H9 (cell line): ENCODE measurements at regions not wholly inside any gene's neighbourhood (a gene's known extent, or its start where the extent isn't known, plus 50 kb on each side); places are given as distances from the start of the nearest gene placed in this dataset.

Experiments used
- DNase-seq: peaks from one replicate; pipeline ENCODE4 v3.0.0-alpha.2; 2017
- H2AFZ ChIP-seq: one replicate; pipeline ENCODE4 v1.6.1; 2013; ENCODE audit warnings: mild to moderate bottlenecking, low read length, control low read depth, moderate library complexity
- H2AK5ac ChIP-seq: 2 replicates; pipeline ENCODE4 v1.6.1; 2013; ENCODE audit warnings: low read length, control low read depth, mixed read lengths; ENCODE audit not compliant: insufficient read length
- H2BK120ac ChIP-seq: one replicate; pipeline ENCODE4 v1.6.1; 2013; ENCODE audit warnings: low read depth, mild to moderate bottlenecking, low read length, control low read depth, inconsistent platforms; ENCODE audit not compliant: poor library complexity, severe bottlenecking
- H2BK12ac ChIP-seq: 2 replicates; pipeline ENCODE4 v1.6.1; 2013; ENCODE audit warnings: low read length, control low read depth, mixed read lengths, low read depth; ENCODE audit not compliant: insufficient read length
- H2BK15ac ChIP-seq: 2 replicates; pipeline ENCODE4 v1.6.1; 2013; ENCODE audit warnings: low read depth, low read length, control low read depth
- H2BK20ac ChIP-seq: one replicate; pipeline ENCODE4 v1.6.1; 2013; ENCODE audit warnings: low read depth, mild to moderate bottlenecking, low read length, control low read depth, inconsistent platforms; ENCODE audit not compliant: poor library complexity, severe bottlenecking
- H2BK5ac ChIP-seq: 2 replicates; pipeline ENCODE4 v1.6.1; 2013; ENCODE audit warnings: low read length, control low read depth, mixed read lengths; ENCODE audit not compliant: insufficient read length
- H3K14ac ChIP-seq: 2 replicates; pipeline ENCODE4 v1.6.1; 2013; ENCODE audit warnings: low read length, control low read depth; ENCODE audit not compliant: insufficient read depth
- H3K18ac ChIP-seq: 2 replicates; pipeline ENCODE4 v1.6.1; 2013; ENCODE audit warnings: low read depth, mild to moderate bottlenecking, mixed read lengths, low read length, control low read depth; ENCODE audit not compliant: insufficient read length
- H3K23ac ChIP-seq: 2 replicates; pipeline ENCODE4 v1.6.1; 2013; ENCODE audit warnings: low read length, control low read depth, mixed read lengths, low read depth; ENCODE audit not compliant: insufficient read length
- H3K23me2 ChIP-seq: 2 replicates; pipeline ENCODE4 v1.6.1; 2013; ENCODE audit warnings: low read depth, mild to moderate bottlenecking, mixed read lengths, low read length, control low read depth; ENCODE audit not compliant: insufficient read length, poor library complexity, severe bottlenecking
- H3K27ac ChIP-seq: 2 replicates; pipeline ENCODE4 v1.5.1; 2013; ENCODE audit warnings: low read length, control low read depth, mixed read lengths, low read depth; ENCODE audit not compliant: insufficient read length
- H3K27me3 ChIP-seq: 2 replicates; pipeline ENCODE4 v1.6.1; 2013; ENCODE audit warnings: low read length, control low read depth, inconsistent platforms; ENCODE audit not compliant: insufficient read depth
- H3K4ac ChIP-seq: 2 replicates; pipeline ENCODE4 v1.6.1; 2013; ENCODE audit warnings: low read depth, mild to moderate bottlenecking, control low read depth, inconsistent platforms, low read length, moderate library complexity
- H3K4me1 ChIP-seq: 2 replicates; pipeline ENCODE4 v1.6.1; 2013; ENCODE audit warnings: low read length, control low read depth, inconsistent platforms; ENCODE audit not compliant: insufficient read depth
- H3K4me2 ChIP-seq: 2 replicates; pipeline ENCODE4 v1.6.1; 2013; ENCODE audit warnings: low read length, control low read depth, mixed read lengths; ENCODE audit not compliant: insufficient read length, insufficient read depth
- H3K56ac ChIP-seq: 2 replicates; pipeline ENCODE4 v1.6.1; 2013; ENCODE audit warnings: low read depth, mild to moderate bottlenecking, mixed read lengths, low read length, control low read depth; ENCODE audit not compliant: insufficient read length
- H3K79me1 ChIP-seq: 2 replicates; pipeline ENCODE4 v1.6.1; 2013; ENCODE audit warnings: low read depth, mild to moderate bottlenecking, moderate library complexity, low read length, control low read depth, inconsistent platforms; ENCODE audit not compliant: insufficient read depth, poor library complexity, severe bottlenecking
- H3K79me2 ChIP-seq: 2 replicates; pipeline ENCODE4 v1.6.1; 2013; ENCODE audit warnings: low read length, control low read depth, inconsistent platforms; ENCODE audit not compliant: insufficient read depth
- H3K9ac ChIP-seq: 2 replicates; pipeline ENCODE4 v1.6.1; 2013; ENCODE audit warnings: low read length, control low read depth, mixed read lengths; ENCODE audit not compliant: insufficient read length; ENCODE audit errors: extremely low read depth
- H3K9me3 ChIP-seq: one replicate; pipeline ENCODE4 v1.6.1; 2013; ENCODE audit warnings: low read depth, low read length, inconsistent platforms; ENCODE audit not compliant: control insufficient read depth
- H3T11ph ChIP-seq: one replicate; pipeline ENCODE4 v1.6.1; 2013; ENCODE audit warnings: mild to moderate bottlenecking, low read length, control low read depth, inconsistent platforms
- H4K20me1 ChIP-seq: one replicate; pipeline ENCODE4 v1.6.1; 2013; ENCODE audit not compliant: control insufficient read depth, insufficient read length, insufficient read depth
- H4K5ac ChIP-seq: 2 replicates; pipeline ENCODE4 v1.6.1; 2013; ENCODE audit warnings: low read depth, mild to moderate bottlenecking, mixed read lengths, low read length, control low read depth; ENCODE audit not compliant: insufficient read length
- H4K8ac ChIP-seq: replicated peaks from 2 replicates; pipeline ENCODE4 v1.6.1; 2013; ENCODE audit warnings: low read length, control low read depth, mixed read lengths, low read depth; ENCODE audit not compliant: insufficient read length
- H4K91ac ChIP-seq: 2 replicates; pipeline ENCODE4 v1.6.1; 2013; ENCODE audit warnings: low read depth, mild to moderate bottlenecking, moderate library complexity, mixed read lengths, low read length, control low read depth; ENCODE audit not compliant: insufficient read length
- H3K27ac Mint-ChIP-seq, 3 experiments: 2 replicates in 2 of 3; 3 replicates in 1 of 3; pipeline ENCODE4 v1.8.0; 2020 to 2021; ENCODE audit warnings: mixed read lengths in 3 of 3, mild to moderate bottlenecking in 1 of 3, moderate library complexity in 1 of 3
- H3K27me3 Mint-ChIP-seq: 2 replicates; pipeline ENCODE4 v1.8.0; 2021; ENCODE audit warnings: low read depth, mild to moderate bottlenecking, moderate library complexity, mixed read lengths
- H3K36me3 Mint-ChIP-seq, 3 experiments: 2 replicates in 2 of 3; 3 replicates in 1 of 3; pipeline ENCODE4 v1.8.0; 2020 to 2021; ENCODE audit warnings: low read depth in 3 of 3, mixed read lengths in 3 of 3; ENCODE audit not compliant: insufficient read depth in 1 of 3
- H3K4me1 Mint-ChIP-seq, 2 experiments: 2 replicates each; pipeline ENCODE4 v1.8.0; 2020; ENCODE audit warnings: mixed read lengths in 2 of 2
- H3K4me3 Mint-ChIP-seq, 2 experiments: 2 replicates in 1 of 2; 3 replicates in 1 of 2; pipeline ENCODE4 v1.8.0; 2020 to 2021; ENCODE audit warnings: mild to moderate bottlenecking in 2 of 2, mixed read lengths in 2 of 2, moderate library complexity in 1 of 2
- H3K9me3 Mint-ChIP-seq, 2 experiments: 2 replicates in 1 of 2; 3 replicates in 1 of 2; pipeline ENCODE4 v1.8.0; 2020; ENCODE audit warnings: mild to moderate bottlenecking in 2 of 2, mixed read lengths in 2 of 2, moderate library complexity in 1 of 2
- WGBS: extraction: QIAGEN DNeasy Blood & Tissue Kit; methylation state at CpG from one replicate; pipeline ENCODE4 v1.1.7; 2013; ENCODE audit warnings: missing lambda C conversion rate, low lambda C conversion rate, mixed read lengths; ENCODE audit not compliant: insufficient read length; ENCODE audit errors: extremely low coverage; 5-methylcytosine and 5-hydroxymethylcytosine counted together
- TF ChIP-seq, protein P1 (sequence below): fragments of 200-600 bp; sonication (generic); conservative IDR thresholded peaks from 3 replicates; pipeline ENCODE4 v1.8.0; 2021; ENCODE audit warnings: antibody characterized with exemption, mild to moderate bottlenecking

DNA sequence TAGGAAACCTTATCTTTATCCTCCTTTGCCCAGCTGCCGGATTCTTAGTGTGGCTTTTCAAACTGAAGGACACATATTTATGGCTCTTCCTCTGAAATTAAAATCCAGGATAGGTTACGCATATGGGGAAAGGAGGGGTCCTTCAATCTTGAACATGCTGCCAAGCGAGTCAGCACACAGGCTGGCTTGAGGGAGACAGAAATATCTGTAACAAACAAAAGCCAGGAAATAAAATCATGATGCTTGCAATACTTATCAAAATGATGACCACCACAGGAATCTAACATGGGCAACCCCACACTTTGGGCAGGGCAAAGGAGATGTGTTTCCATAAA lies 196.4 kb upstream of the LDB2 start:
- Histone ChIP-seq H3K27ac (no peak overlapping the region), H3K79me2 (no peaks in the 10 kb centered on the region), H3K9ac (no peak overlapping the region), H3K56ac (no peak overlapping the region), H2BK15ac (no peak overlapping the region), H4K8ac (no peak overlapping the region), H2AFZ (no peak overlapping the region), H4K91ac (no peak overlapping the region), H3K18ac (no peak overlapping the region), H2BK5ac (no peak overlapping the region), H3K4ac (no peak overlapping the region), H2BK120ac (no peak overlapping the region), H2BK12ac (no peak overlapping the region), H4K5ac (no peak overlapping the region), H3K27me3 (no peaks in the 10 kb centered on the region), H3K23me2 (no peaks in the 10 kb centered on the region), H3K23ac (no peak overlapping the region), H2AK5ac (no peak overlapping the region), H3K14ac (no peak overlapping the region), H3K4me1 (peaks cover 3% of the 10 kb centered on the region; the same call in 1 of the 2 replicates), H3K9me3 (no peaks in the 10 kb centered on the region), H3T11ph (no peak overlapping the region), H2BK20ac (no peak overlapping the region), H4K20me1 (no peaks in the 10 kb centered on the region), H3K79me1 (no peaks in the 10 kb centered on the region), H3K4me2 (no peak overlapping the region)
- Mint-ChIP-seq H3K4me1 (peaks cover 22 to 28% of the 10 kb centered on the region in 2 experiments), H3K27ac (no peak overlapping the region), H3K36me3 (no peaks in the 10 kb centered on the region), H3K9me3 (no peaks in the 10 kb centered on the region), H3K4me3 (no peak overlapping the region), H3K27me3 (no peaks in the 10 kb centered on the region)
- WGBS, result no CpG with 5 or more reads among the region's 3 CpGs
- no peak for DNase-seq
- TF ChIP-seq, protein P1, sequence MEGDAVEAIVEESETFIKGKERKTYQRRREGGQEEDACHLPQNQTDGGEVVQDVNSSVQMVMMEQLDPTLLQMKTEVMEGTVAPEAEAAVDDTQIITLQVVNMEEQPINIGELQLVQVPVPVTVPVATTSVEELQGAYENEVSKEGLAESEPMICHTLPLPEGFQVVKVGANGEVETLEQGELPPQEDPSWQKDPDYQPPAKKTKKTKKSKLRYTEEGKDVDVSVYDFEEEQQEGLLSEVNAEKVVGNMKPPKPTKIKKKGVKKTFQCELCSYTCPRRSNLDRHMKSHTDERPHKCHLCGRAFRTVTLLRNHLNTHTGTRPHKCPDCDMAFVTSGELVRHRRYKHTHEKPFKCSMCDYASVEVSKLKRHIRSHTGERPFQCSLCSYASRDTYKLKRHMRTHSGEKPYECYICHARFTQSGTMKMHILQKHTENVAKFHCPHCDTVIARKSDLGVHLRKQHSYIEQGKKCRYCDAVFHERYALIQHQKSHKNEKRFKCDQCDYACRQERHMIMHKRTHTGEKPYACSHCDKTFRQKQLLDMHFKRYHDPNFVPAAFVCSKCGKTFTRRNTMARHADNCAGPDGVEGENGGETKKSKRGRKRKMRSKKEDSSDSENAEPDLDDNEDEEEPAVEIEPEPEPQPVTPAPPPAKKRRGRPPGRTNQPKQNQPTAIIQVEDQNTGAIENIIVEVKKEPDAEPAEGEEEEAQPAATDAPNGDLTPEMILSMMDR, result no peak
